Activated naive CD4-positive, alpha-beta T cell treated with anti-CD3 and anti-CD28 coated beads for 36 hours (primary cell): ENCODE measurements at regions not wholly inside any gene's neighbourhood (a gene's known extent, or its start where the extent isn't known, plus 50 kb on each side); places are given as distances from the start of the nearest gene placed in this dataset.

Experiments used
- CTCF ChIA-PET: fragments of 350-600 bp; sonication (Branson Sonifier 250); formaldehyde crosslinking; loops from one replicate; lab custom pipeline; 2021; ENCODE audit warnings: antibody characterized with exemption; lab: Charles Lee
- DNase-seq: peaks from one replicate; pipeline ENCODE4 v3.0.0-alpha.2; 2020
- H3K27ac Mint-ChIP-seq: one replicate; pipeline ENCODE4 v1.8.0; 2021; ENCODE audit warnings: mild to moderate bottlenecking, mixed read lengths
- H3K27me3 Mint-ChIP-seq: one replicate; pipeline ENCODE4 v1.8.0; 2021; ENCODE audit warnings: low read depth, mixed read lengths
- H3K36me3 Mint-ChIP-seq: one replicate; pipeline ENCODE4 v1.8.0; 2021; ENCODE audit warnings: low read depth, mixed read lengths
- H3K4me1 Mint-ChIP-seq: one replicate; pipeline ENCODE4 v1.8.0; 2021; ENCODE audit warnings: low read depth, mixed read lengths
- H3K4me3 Mint-ChIP-seq: one replicate; pipeline ENCODE4 v1.8.0; 2021; ENCODE audit warnings: mild to moderate bottlenecking, moderate library complexity, mixed read lengths
- H3K9me3 Mint-ChIP-seq: one replicate; pipeline ENCODE4 v1.8.0; 2021; ENCODE audit warnings: mixed read lengths
- intact Hi-C: fragments of 100-400 bp; cut with micrococcal nuclease; formaldehyde crosslinking; loops from one replicate; pipeline ENCODE4 v1.15.1; 2023

GRCh38 chrX:96394598-96394997, 290.0 kb upstream of the DIAPH2 start:
- H3K4me1 Mint-ChIP-seq: no peaks in the 10 kb centered on the region
- H3K9me3 Mint-ChIP-seq: no peaks in the 10 kb centered on the region
- peaks cover 2% of the 10 kb centered on the region for H3K27me3 Mint-ChIP-seq
- no peaks in the 10 kb centered on the region for H3K36me3 Mint-ChIP-seq
- no peak overlapping the region for H3K4me3 Mint-ChIP-seq
- H3K27ac Mint-ChIP-seq: no peak overlapping the region
- CTCF ChIA-PET: no interaction called here
- no peak for DNase-seq
- intact Hi-C loops: no loop called here

GRCh38 chrX:96403446-96403845, 281.2 kb upstream of the DIAPH2 start:
- H3K4me3 Mint-ChIP-seq: no peak overlapping the region
- no peak overlapping the region for H3K27ac Mint-ChIP-seq
- CTCF ChIA-PET: no interaction called here
- H3K27me3 Mint-ChIP-seq: no peaks in the 10 kb centered on the region
- H3K9me3 Mint-ChIP-seq: no peaks in the 10 kb centered on the region
- no peaks in the 10 kb centered on the region for H3K36me3 Mint-ChIP-seq
- no peaks in the 10 kb centered on the region for H3K4me1 Mint-ChIP-seq
- intact Hi-C loops: no loop called here
- DNase-seq: no peak

GRCh38 chrX:96405842-96406241, 278.8 kb upstream of the DIAPH2 start:
- H3K36me3 Mint-ChIP-seq: no peaks in the 10 kb centered on the region
- no peaks in the 10 kb centered on the region for H3K4me1 Mint-ChIP-seq
- intact Hi-C loops: no loop called here
- CTCF ChIA-PET: no interaction called here
- H3K9me3 Mint-ChIP-seq: no peaks in the 10 kb centered on the region
- H3K27me3 Mint-ChIP-seq: no peaks in the 10 kb centered on the region
- no peak overlapping the region for H3K27ac Mint-ChIP-seq
- DNase-seq: no peak
- no peak overlapping the region for H3K4me3 Mint-ChIP-seq

GRCh38 chrX:96407072-96407471, 277.6 kb upstream of the DIAPH2 start:
- Mint-ChIP-seq H3K27me3 (no peaks in the 10 kb centered on the region), H3K36me3 (no peaks in the 10 kb centered on the region), H3K4me3 (no peak overlapping the region), H3K4me1 (no peaks in the 10 kb centered on the region), H3K27ac (no peak overlapping the region), H3K9me3 (no peaks in the 10 kb centered on the region)
- no peak for DNase-seq
- intact Hi-C loops: no loop called here
- CTCF ChIA-PET: interaction anchor here (0.6 kb wide), 1 partner anchor 157 kb away, joined by 4 read pairs; no protein-coding TSS in a partner anchor

GRCh38 chrX:96407501-96407900, 277.1 kb upstream of the DIAPH2 start:
- no peak overlapping the region for H3K27ac Mint-ChIP-seq
- H3K36me3 Mint-ChIP-seq: no peaks in the 10 kb centered on the region
- H3K9me3 Mint-ChIP-seq: no peaks in the 10 kb centered on the region
- H3K4me3 Mint-ChIP-seq: no peak overlapping the region
- no peak for DNase-seq
- CTCF ChIA-PET: interaction anchor here (0.6 kb wide), 1 partner anchor 157 kb away, joined by 4 read pairs; no protein-coding TSS in a partner anchor
- no peaks in the 10 kb centered on the region for H3K4me1 Mint-ChIP-seq
- intact Hi-C loops: no loop called here
- no peaks in the 10 kb centered on the region for H3K27me3 Mint-ChIP-seq

GRCh38 chrX:96407981-96408380, 276.7 kb upstream of the DIAPH2 start:
- intact Hi-C loops: no loop called here
- H3K27ac Mint-ChIP-seq: no peak overlapping the region
- H3K27me3 Mint-ChIP-seq: no peaks in the 10 kb centered on the region

GRCh38 chrX:96410927-96411326, 273.7 kb upstream of the DIAPH2 start:
- Mint-ChIP-seq H3K4me3 (no peak overlapping the region), H3K4me1 (no peaks in the 10 kb centered on the region), H3K36me3 (no peaks in the 10 kb centered on the region), H3K27ac (no peak overlapping the region), H3K9me3 (no peaks in the 10 kb centered on the region), H3K27me3 (no peaks in the 10 kb centered on the region)
- intact Hi-C loops: no loop called here
- DNase-seq: no peak
- CTCF ChIA-PET: no interaction called here

More at GRCh38 chrX:96407981-96408380, 276.7 kb upstream of the DIAPH2 start:
- H3K4me3 Mint-ChIP-seq: no peak overlapping the region
- CTCF ChIA-PET: no interaction called here
- H3K36me3 Mint-ChIP-seq: no peaks in the 10 kb centered on the region
- no peak for DNase-seq
- H3K4me1 Mint-ChIP-seq: no peaks in the 10 kb centered on the region
- no peaks in the 10 kb centered on the region for H3K9me3 Mint-ChIP-seq

GRCh38 chrX:96417695-96418094, 266.9 kb upstream of the DIAPH2 start:
- Mint-ChIP-seq H3K4me3 (no peak overlapping the region), H3K27ac (no peak overlapping the region), H3K27me3 (no peaks in the 10 kb centered on the region), H3K36me3 (no peaks in the 10 kb centered on the region), H3K4me1 (no peaks in the 10 kb centered on the region), H3K9me3 (no peaks in the 10 kb centered on the region)
- CTCF ChIA-PET: no interaction called here
- no peak for DNase-seq
- intact Hi-C loops: no loop called here

GRCh38 chrX:96424007-96424406, 260.6 kb upstream of the DIAPH2 start:
- Mint-ChIP-seq H3K4me3 (no peak overlapping the region), H3K27me3 (peaks cover 2% of the 10 kb centered on the region), H3K9me3 (no peaks in the 10 kb centered on the region), H3K27ac (no peak overlapping the region), H3K36me3 (no peaks in the 10 kb centered on the region), H3K4me1 (no peaks in the 10 kb centered on the region)
- intact Hi-C loops: no loop called here
- DNase-seq: no peak
- CTCF ChIA-PET: no interaction called here

GRCh38 chrX:96425200-96425599, 259.4 kb upstream of the DIAPH2 start:
- H3K9me3 Mint-ChIP-seq: no peaks in the 10 kb centered on the region

GRCh38 chrX:96430756-96431455, 253.7 kb upstream of the DIAPH2 start:
- H3K27me3 Mint-ChIP-seq: no peaks in the 10 kb centered on the region
- CTCF ChIA-PET: no interaction called here
- H3K36me3 Mint-ChIP-seq: no peaks in the 10 kb centered on the region
- H3K4me1 Mint-ChIP-seq: no peaks in the 10 kb centered on the region
- H3K27ac Mint-ChIP-seq: no peak overlapping the region
- DNase-seq: no peak
- H3K9me3 Mint-ChIP-seq: no peaks in the 10 kb centered on the region
- intact Hi-C loops: no loop called here
- H3K4me3 Mint-ChIP-seq: no peak overlapping the region

More at GRCh38 chrX:96425200-96425599, 259.4 kb upstream of the DIAPH2 start:
- H3K36me3 Mint-ChIP-seq: no peaks in the 10 kb centered on the region
- peaks cover 2% of the 10 kb centered on the region for H3K27me3 Mint-ChIP-seq
- H3K4me1 Mint-ChIP-seq: no peaks in the 10 kb centered on the region
- no peak overlapping the region for H3K4me3 Mint-ChIP-seq
- CTCF ChIA-PET: no interaction called here
- intact Hi-C loops: no loop called here
- DNase-seq: no peak
- no peak overlapping the region for H3K27ac Mint-ChIP-seq

- intact Hi-C loops: no loop called here
- DNase-seq: no peak
- Mint-ChIP-seq H3K9me3 (no peaks in the 10 kb centered on the region), H3K36me3 (no peaks in the 10 kb centered on the region), H3K27me3 (no peaks in the 10 kb centered on the region), H3K4me3 (no peak overlapping the region), H3K27ac (no peak overlapping the region), H3K4me1 (no peaks in the 10 kb centered on the region)
- CTCF ChIA-PET: no interaction called here
Observed at GRCh38 chrX:96432647-96433046, 252.0 kb upstream of the DIAPH2 start.

- Mint-ChIP-seq H3K36me3 (no peaks in the 10 kb centered on the region), H3K4me1 (no peaks in the 10 kb centered on the region), H3K27ac (no peak overlapping the region), H3K27me3 (no peaks in the 10 kb centered on the region), H3K9me3 (no peaks in the 10 kb centered on the region), H3K4me3 (no peak overlapping the region)
- CTCF ChIA-PET: no interaction called here
- intact Hi-C loops: no loop called here
- DNase-seq: no peak
Observed at GRCh38 chrX:96433409-96434077, 251.1 kb upstream of the DIAPH2 start.
